ENCODE measurements at regions not wholly inside any gene's neighbourhood (a gene's known extent, or its start where the extent isn't known, plus 50 kb on each side); places are given as distances from the start of the nearest gene placed in this dataset.
"Not testable (repeated sequence)": the region's sequence is repeated elsewhere in the genome, so short reads cannot be mapped to it uniquely, and the experiment has no call there.

DNA sequence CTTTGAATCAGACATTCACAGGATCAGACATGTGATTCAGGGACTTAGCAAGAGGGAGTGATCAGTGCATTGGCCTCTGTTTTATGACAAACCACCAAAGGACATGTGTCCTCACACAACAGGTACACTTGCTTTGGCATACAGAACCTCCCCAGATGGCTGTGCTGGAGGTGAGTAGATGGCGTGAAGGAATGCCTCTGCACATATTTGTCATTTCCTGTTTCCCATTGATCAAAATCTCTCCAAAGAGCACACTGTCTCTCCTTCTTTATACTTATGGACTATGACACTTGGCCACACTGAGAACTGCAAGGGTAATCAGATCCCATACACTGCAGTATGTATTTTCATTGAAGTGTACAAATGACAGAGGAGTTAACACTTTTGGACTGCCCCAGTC lies 927.6 kb downstream of the TSN start:
- no peak for DNase-seq

DNA sequence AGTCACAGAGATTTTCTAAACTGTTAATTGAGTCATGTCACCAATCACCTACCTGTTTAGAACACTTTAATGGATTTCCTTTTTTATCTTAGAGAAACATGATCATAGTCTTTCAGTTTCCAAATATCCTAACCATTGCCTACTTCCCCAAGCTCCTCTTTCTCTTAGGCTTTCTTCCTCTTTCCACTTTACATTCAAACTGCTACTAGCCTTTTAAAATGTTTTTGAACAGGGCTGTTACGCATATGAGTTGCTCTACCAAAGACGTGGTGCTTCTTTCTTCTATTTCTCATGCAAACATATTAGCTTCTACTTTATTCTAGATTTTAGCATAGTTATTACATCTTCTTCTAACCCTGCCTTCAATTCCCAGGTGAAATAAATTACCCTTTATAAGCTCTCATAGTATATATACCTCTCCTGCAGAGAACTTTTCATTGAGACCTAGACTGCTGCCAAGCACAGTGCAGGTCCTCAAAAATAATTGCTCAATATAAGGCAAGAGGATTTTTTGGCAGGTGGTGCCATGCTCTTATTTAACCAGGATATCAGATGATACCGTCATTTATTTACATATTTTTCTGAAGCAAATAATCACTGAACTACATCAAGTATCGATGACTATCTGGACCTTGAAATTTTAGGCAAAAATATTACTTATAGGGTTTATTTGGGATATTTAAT lies 937.1 kb downstream of the TSN start:
- no peak for DNase-seq

DNA sequence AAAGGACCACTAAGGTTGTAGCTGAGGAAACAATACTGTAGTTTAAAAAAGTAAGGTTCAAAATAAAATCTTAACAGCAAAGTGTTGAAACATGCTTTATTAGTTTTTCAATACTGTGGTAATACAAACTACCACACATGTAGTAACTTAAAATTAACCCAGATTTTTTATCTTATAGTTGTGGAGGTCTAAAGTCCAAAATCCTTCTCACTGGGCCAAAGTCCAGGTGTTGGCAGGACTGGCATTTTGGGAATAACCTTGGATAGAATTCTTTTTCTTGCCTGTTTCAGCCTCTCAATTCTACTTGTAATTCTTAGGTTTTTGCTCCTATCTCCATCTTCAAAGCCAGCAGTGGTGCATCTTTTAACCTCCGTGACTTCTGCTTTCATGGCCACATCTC lies 942.0 kb downstream of the TSN start:
- no peak for DNase-seq

DNA sequence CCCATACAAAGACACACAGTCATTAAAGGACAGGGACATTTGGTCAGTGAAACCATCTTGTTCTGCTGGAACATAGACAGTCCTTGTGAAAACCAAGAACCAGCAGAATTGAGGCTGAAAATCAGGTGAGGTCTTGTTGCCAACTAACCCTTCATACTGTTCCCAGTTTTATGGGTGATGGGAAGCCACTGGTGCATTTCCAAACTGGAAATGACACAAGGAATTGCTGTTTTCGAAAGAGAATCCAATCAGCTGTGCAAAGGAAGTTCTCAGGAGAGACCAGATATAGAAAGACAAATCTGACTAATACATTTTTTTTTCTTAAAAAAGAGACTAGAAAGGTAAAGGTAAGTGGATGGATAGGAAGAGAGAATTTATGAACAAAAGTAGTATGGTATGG lies 948.2 kb downstream of the TSN start:
- DNase-seq: no peak

DNA sequence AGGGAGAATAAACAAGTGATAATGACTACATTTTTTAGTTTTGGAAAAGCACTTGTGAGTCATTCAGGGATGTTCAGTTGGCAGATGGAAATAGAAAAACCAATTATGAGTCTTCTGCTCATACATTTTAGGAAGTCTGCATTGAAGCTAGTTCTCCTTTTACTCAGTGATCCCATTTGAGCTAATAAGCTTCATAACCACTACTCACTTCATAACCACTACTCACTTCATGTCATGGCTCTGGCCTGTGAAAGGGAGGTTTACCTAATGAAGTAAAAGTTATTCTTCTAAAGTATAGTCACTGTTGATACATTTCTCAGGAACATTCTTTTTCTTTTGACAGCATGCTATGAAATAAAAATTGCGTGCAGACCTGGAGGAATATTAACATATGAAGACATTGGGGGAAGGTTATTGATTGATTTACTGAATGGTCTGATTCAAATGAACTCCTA lies 948.7 kb downstream of the TSN start:
- DNase-seq: no peak

DNA sequence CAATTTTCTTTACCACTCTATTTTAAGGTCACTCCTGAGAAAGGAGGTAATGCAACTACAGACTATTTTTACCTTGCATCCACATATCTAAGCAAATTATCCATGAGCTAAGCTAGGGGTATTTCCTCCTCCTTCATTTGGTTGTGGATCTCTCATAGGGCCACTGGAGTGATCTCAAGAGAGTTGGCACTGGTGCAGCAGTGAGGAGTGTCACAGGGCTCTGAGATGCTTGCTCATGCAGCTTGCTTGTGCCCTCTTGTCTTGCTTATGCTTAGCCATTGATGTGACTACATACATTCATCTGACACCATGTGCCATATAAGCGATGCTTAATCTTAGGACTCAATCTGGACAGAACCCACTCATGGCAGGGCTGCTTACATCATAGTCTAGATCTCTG lies 950.3 kb downstream of the TSN start:
- DNase-seq: no peak

DNA sequence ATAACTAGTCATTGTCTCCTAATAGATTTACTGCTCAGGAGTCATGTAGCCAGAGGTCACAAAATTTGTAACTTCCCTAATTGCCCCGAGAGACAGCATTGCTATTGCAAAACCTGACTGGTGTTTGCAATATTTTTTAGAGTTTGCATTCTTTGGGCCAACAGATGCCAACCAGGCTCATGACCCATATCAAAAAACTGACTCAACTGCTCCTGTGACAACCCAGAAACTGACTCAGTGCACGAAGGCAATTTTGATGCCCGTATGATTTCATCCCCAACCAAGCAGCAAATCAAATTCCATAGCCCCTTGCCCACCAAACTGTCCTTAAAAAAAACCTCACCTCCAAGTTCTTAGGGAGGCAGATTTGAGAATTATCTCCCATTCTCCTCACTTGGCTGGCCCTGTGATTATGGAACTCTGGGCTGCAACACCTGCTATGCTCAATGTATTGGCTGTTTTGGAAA lies 951.3 kb downstream of the TSN start:
- no peak for DNase-seq

DNA sequence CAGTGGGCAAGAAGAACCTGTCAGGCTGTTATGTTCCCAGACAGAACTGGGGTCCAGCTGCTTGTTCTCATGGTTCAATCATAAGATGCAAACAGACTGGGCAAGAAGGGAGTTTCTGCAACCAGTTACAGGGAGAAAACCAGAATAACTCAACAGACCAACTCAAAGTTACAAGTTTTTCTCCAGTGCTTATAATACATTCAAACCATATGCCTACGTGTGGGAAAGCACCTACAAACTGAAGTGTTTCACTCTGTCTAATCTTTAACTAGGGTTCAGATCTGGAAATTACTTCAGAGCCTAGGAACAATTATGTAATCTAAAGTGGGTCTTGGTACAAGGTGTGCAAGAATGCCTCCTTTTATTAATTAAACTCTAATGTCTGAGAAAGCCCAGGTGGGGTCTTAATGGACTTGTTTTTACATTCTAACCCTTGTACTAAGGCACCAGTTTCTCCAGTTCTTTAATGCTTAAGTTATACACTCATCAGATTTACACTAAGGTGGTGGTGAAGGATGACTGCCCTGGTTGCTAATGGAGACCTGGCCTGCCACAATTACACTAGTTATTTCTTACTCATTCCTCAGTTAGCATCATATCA lies 951.9 kb downstream of the TSN start:
- no peak for DNase-seq

DNA sequence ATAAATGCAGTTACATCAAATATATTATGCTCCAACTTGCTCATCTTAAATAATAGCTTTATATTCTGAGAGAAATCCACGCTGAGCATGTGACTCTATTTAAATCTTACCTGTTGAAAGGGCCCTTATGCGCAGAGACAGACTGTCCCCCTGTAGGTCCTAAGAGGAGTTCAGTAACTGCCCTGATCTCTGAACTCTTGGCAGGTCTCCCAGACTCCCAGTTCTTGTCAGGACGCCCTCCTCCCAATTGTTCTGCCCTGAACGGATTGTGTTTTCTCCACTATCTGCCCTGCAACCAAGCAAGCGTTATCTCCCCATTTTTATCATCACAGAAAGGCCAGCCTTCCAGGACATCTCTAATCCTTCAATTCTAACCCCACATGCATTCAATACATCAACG lies 954.6 kb downstream of the TSN start:
- no peak for DNase-seq

DNA sequence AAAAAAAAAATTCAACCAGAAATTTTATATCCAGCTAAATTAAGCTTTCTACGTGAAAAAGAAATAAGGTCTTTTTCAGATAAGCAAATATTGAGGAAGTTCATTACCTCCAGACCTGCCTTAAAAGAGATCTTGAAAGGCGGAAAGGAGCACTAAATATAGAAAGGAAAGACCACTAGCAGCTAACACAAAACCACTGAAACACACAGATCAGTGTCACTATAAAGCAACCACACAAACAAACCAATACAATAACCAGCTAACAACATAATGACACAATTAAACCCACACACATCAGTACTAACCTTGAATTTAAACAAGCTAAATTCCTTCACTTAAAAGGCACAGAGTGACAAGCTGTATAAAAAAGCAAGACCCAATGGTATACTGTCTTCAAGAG lies 958.3 kb downstream of the TSN start:
- DNase-seq: no peak

DNA sequence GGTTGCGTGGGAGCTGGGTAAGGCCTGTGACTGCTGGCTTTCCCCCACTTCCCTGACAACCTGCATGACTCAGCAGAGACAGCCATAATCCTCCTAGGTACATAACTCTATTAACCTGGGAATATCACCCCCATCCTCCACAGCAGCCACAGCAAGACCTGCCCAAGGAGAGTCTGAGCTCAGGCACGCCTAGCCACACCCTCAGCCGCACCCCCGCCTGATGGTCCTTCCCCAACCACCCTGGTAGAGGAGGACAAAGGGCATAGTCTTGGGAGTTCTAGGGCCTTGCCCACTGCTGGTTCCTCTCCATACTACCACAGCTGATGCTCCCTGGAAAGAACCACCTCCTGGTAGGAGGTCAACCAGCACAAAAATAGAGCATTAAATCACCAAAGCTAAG lies 965.4 kb downstream of the TSN start:
- not testable (repeated sequence) for DNase-seq

DNA sequence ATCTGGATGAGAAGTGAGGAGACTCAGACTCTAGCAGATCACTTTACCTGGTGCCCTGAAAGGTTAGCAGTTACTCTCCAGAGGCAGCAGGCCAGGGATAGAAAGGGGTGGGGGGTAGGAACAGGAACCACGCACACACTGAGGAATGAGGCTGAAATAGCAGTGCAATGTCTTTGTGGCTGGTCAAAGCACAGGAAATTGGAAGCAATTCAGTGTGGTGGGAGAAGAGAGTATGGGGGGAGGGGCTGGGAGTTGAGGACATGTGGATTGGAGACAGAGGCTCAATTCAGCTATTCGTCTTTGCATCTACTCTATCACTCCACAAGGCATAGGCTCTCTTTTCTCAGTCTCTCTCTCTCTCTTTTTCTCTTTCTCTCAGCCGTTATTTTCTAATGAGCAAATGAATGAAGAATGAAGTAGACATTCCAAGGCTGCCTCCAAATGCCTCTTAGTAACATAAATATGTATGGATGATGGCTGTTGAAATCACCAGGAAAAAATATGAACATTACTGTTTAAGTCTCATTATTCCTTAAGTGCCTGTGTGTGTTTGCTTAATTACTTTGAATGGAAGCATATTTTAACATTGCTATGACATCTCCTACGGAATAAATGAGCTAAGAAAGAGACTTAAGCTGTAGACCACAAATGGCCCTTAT lies 979.4 kb downstream of the TSN start:
- DNase-seq: no peak

DNA sequence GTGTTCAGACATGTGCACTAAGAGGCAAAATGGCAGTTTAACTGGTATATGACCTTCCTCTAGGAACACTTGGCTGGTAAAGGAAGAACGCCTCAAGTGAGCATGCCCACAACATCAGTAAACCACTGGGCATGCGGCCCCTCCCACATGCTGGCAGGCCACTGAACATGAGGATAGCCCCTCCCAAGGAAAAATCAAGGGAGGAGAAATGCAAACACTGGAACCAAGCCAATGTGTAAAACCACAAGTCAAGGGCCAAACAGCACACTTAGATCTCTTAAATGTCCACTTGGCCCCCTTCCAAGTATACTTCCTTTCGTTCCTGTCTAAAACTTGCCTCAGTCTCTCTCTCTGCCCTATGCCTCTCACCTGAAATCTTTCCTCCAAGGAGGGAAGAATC lies 980.8 kb downstream of the TSN start:
- DNase-seq: peak; percentile 27 to 43

DNA sequence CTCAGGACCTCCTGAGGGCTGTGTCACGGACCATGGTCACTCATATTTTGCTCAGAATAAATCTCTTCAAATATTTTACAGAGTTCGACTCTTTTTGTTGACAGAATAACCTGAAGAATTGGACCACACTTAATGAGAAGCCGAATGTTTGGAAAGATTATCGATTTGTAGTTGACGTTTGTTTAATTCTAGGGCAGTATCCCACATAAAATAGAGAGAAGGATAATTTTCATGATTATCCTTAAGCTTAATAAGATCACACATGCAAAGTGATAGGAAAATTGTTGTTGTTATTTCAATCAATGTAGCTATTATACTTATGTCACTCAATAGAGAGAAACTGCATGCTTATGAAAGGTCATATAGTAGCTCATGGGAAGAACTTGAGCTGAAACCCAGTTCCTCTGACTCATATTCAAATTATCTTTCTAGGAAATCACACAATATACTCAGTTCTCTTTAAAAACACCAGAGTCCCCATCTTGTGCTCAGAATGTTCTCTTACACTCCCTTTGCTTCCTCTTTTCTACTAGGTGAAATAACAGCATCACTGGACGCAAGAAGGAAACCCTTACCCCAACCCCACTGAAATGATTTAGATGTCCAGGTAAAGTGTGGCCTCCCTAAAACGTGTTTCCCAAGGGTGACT lies 982.1 kb downstream of the TSN start:
- DNase-seq: no peak

DNA sequence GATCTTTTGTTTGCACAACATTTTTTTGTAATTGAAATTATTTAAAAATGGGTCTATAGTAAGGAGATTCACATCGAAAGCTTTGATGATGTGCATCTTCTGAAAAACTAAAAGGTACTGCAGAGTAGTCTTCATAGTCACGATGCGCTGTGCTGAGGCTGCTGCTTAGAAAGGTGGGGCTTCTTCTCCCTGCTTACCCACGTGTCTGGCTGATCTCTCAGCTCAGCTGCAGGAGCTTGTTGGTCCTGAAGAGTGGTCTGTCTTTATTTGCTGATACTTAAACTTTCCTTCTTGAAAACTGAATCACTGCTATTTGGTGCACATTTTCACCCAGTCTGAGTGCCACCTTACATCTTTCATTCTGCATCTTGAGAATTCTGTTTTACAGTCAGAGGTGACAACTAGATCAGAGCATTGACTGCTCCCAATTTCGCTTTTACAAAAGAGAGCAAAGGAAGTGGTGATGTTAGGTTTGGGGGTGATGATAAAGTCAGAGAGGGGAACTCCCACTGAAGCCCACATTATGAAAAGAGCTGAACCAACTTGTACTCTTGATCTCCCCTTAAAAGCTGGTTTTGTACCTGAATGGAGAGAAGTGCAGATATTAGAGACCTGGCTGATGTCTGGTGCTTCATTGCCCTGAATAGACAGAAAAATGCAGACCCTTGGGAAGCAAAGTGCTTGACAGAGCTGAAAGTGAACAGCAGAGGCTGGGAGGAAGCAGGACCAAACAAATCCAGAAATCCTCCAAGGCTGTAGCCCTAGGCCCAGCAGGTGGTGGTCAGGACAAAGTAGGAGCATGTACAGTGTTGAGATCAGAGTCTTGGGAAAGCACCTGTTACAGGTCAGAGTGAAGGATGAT lies 984.5 kb downstream of the TSN start:
- DNase-seq: no peak

DNA sequence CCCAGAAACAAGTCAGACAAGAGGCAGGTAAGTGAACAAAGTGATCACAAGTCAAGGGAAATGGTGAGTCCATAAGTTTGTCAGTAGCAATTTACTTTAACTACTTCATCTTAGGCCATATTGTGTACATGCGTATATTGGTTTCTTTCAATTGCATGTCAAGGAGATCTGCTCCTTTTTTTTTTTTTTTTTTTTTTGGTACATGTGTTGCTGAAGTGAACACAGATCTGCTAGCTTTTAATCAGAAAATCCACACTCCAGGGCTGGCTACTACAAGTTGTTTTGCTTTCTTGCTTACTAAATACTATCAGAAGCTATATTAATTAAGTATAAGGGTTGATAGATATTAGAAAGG lies 985.1 kb downstream of the TSN start:
- no peak for DNase-seq

DNA sequence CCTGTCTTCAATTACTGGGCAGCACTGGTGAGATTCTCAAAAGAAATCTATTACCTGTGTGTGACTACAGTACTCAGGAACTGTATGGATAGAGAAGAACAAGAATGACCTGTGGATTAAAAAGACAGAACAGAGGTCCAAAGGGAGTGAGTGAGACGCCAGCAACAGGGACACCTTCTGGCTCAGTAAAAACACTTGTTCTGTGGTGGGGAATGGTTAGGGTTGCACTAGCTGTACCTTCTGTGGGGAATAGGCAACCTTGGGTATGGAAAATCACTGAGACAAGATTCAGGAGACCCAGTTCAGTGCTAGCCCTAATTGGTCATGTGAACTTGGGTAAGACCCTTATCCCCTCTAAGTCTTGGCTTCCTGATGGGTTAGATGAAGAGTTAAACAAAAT lies 986.0 kb downstream of the TSN start:
- no peak for DNase-seq

DNA sequence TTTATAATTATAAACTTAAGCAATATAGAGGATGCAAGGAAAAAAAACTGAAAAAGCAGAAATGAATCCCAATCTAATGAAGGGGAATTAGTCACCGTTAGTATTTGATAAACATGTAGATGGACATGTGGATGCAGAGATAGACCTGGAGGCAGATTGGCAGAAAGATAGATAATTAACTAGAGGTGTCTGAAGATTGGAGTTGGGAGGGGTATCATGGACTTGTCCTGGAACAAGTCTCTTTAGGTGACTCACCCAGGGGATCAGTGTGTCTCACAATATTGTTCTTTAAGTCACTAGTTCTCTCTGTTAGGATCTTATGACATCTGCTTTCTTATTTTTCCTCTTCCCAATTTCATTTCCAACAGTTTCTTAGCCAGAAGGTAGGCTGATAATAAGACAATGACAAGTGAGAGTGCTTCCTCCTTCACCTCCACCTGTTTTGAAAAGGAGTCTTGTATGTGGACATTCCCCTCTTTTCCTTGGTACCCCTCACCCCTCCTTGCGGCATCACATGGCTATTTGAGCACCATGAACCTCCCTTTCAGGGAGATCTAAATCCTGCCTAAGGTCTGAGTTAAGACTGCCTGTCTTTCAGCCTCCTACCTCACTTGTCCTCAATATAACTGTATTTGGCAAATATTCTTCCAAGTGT lies 987.7 kb downstream of the TSN start:
- no peak for DNase-seq

DNA sequence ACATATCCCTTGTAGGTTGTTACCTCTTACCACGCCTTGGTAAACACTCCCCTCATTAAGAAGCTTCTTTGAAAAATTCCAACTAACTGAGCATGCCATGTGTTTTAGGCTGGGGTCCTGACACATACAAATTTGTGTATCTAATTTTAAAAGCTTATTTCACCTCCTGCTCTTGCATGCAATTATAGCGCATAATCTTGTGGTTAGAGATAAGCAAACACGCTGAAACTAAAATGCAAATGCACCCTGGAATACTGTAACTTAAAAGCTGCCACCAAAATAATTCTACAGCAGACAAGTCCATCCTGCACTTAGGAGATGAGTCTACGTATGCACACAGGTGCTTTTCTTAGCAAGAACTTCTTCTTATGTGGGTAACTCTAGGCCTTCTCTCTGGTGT lies 990.2 kb downstream of the TSN start:
- no peak for DNase-seq

DNA sequence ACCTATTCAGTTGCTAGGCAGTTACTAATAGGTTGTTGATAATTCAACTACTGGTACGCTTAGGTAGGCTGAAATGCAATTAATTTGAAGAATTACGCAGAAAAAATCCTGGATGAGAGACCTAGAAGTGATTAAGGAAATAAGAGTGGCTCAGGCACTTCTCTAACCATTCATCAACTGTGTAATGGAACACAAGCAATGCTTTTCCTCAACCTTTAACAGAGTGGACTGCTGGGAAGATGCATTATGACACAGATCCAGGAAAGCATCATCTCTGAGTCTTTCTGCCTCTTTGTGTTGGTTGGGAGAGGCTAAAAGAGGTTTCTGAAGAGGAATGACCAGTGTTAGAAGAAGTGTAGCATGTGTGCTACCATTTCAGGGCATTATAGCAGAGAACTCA lies 992.2 kb downstream of the TSN start:
- DNase-seq: no peak

DNA sequence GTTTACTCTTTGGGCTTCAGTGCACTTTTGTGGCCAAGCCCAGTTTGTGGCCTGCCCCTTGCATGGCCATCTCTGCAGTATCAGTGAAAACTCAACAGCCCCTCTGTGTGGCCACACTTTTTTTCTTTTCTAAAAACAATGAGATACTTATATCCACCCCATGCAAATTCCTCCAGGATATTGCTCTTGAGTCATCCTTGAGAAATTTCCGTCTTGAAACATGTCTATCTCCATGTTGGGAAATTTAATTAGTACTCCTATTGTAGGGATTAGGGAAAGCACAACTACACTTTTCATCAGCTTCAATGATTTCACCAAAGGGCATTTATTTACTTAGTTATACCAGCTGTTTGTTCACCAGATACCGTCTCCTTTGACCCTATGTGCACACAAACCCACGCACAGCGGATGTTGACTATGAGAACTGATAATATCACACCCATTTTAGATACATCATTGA lies 993.1 kb downstream of the TSN start:
- no peak for DNase-seq

DNA sequence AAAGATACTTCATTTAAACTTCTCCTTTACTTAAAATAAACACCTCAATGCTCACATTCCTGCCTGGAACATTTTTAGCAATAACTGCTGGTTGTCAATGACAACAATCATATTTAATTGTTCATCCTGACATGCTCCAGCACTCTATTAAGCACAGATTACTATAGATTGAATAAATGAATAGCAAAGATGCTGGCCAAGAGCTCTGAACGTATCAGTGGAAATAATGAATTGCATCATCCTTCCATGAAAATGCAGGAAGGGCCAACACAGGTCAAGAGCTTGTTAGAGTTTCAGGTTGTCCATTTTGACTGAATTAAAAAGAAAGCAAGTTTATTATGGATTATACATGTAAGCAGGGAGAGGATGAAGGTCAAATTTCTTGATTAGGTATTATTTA lies 994.0 kb downstream of the TSN start:
- no peak for DNase-seq

Measured in NCI-H187 (cell line).